ENCODE measurements at regions not wholly inside any gene's neighbourhood (a gene's known extent, or its start where the extent isn't known, plus 50 kb on each side); places are given as distances from the start of the nearest gene placed in this dataset.

DNA sequence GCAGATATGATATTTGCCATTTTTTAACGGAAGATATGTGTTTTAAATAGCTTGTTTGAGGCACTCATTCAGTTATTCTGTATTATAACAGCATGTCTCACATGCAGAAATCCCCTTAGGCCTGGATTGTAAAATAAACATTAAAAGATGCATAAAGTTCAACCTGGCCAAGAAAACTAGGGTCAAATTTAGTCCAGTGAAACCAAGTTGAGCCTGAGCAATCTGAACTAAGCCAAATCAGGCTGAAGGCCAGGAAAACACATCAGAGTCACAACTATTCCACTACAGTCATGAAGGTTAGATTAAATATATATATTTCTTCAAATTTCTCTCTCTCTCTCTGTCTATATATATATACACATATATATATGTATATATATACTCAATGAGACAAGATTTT is 504.8 kb downstream of the SLITRK1 start:
- H3K27me3 ChIP-seq (ENCODE audit: low read depth) = no peaks in the 10 kb centered on the region
- in situ Hi-C loops (cut with MboI; ENCODE audit: low sequenced_read_pairs) = no loop called here
- no peak overlapping the region for H3K4me3 ChIP-seq
- H3K4me1 ChIP-seq = peaks cover 4% of the 10 kb centered on the region
- DNase-seq (ENCODE audit: low spot score in 2 of 2) = no peak
- no peaks in the 10 kb centered on the region for H3K9me3 ChIP-seq
- H3K36me3 ChIP-seq (replicated peaks) = no peaks in the 10 kb centered on the region

DNA sequence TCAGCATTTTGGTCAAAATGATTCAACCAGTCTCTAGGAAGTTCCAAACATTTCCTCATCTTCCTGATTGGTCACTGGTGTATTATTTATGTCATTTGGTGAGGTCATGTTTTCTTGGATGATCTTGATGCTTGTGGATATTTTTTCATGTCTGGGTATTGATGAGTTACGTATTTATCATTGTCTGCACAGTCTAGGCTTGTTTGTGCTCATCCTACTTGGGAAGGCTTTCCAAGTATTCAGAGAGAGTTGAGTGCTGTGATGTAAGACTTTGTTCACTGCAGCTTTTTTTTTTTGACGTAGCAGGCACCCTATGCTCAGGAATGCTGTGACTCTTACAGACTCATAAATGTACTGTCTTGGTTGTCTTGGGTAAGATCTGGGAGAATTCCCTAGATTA is 509.5 kb downstream of the SLITRK1 start:
- no peaks in the 10 kb centered on the region for H3K27me3 ChIP-seq (ENCODE audit: low read depth)
- DNase-seq (ENCODE audit: low spot score in 2 of 2) = no peak
- H3K9me3 ChIP-seq = no peaks in the 10 kb centered on the region
- H3K36me3 ChIP-seq (replicated peaks) = no peaks in the 10 kb centered on the region
- H3K4me3 ChIP-seq = no peak overlapping the region
- H3K4me1 ChIP-seq = peaks cover 4% of the 10 kb centered on the region
- in situ Hi-C loops (cut with MboI; ENCODE audit: low sequenced_read_pairs) = no loop called here

DNA sequence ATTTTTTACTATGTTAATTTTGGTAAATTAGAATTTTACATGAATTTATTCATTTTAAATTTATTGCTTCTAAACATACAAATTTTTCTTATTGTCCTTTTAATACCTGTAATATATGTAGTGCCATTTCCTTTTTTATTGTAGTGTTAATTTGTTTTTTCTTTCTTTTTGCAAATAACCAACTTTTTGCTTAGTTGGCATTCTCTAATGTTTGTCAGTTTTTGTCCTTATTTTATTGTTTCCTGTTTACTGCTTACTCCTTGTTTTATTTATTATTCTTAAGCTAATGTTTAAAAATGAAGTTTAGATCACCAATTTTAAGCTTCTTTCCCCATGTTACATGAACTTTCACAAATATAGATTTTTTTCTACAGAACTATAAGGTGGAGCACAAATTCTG is 516.6 kb downstream of the SLITRK1 start:
- no peak for DNase-seq (ENCODE audit: low spot score in 2 of 2)

DNA sequence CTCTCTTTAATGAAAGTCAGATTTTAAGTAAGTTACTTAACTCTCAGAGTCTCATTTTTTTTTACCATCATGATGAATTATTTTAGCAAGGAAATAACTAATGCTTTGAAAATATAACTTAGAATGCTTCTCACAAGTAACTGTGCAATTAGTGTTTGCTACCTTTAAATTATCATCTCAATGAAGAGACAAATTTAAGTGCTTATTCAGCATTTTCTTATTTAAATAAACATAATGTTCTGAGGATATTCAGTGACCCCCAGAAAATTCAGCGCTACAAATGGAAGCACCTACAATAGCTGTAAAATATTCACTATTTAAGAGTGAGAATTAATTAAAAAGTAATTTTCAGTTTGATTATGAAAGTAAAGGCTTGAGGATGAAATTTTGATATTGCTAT is 527.2 kb downstream of the SLITRK1 start:
- in situ Hi-C loops (cut with MboI; ENCODE audit: low sequenced_read_pairs) = no loop called here
- DNase-seq (ENCODE audit: low spot score in 2 of 2) = no peak
- Histone ChIP-seq H3K27me3 (ENCODE audit: low read depth) (no peaks in the 10 kb centered on the region), H3K4me3 (no peak overlapping the region), H3K36me3 (replicated peaks) (no peaks in the 10 kb centered on the region), H3K9me3 (no peaks in the 10 kb centered on the region), H3K4me1 (no peaks in the 10 kb centered on the region)

More for the DNA sequence above, 516.6 kb downstream of the SLITRK1 start:
- in situ Hi-C loops (cut with MboI; ENCODE audit: low sequenced_read_pairs) = no loop called here
- H3K4me1 ChIP-seq = no peaks in the 10 kb centered on the region
- no peaks in the 10 kb centered on the region for H3K36me3 ChIP-seq (replicated peaks)
- H3K9me3 ChIP-seq = no peaks in the 10 kb centered on the region
- H3K4me3 ChIP-seq = no peak overlapping the region
- H3K27me3 ChIP-seq (ENCODE audit: low read depth) = no peaks in the 10 kb centered on the region

DNA sequence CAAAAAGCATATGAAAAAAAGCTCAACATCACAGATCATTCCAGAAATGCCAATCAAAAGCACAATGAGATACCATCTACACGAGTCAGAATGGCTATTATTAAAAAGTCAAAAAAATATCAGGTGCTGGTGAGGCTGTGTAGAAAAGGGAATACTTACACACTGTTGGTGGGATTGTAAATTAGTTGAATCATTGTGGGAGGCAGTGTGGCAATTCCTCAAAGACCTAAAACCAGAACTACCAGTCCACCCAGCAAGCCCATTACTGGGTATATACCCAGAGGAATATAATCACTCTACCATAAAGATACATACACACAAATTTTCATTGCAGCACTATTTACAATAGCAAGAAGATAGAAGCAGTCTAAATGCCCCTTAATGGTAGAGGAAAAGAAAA is 529.9 kb downstream of the SLITRK1 start:
- DNase-seq (ENCODE audit: low spot score in 2 of 2) = no peak
- Histone ChIP-seq H3K36me3 (replicated peaks) (no peaks in the 10 kb centered on the region), H3K9me3 (no peaks in the 10 kb centered on the region), H3K27me3 (ENCODE audit: low read depth) (no peaks in the 10 kb centered on the region), H3K4me1 (no peaks in the 10 kb centered on the region), H3K4me3 (no peak overlapping the region)
- in situ Hi-C loops (cut with MboI; ENCODE audit: low sequenced_read_pairs) = no loop called here

DNA sequence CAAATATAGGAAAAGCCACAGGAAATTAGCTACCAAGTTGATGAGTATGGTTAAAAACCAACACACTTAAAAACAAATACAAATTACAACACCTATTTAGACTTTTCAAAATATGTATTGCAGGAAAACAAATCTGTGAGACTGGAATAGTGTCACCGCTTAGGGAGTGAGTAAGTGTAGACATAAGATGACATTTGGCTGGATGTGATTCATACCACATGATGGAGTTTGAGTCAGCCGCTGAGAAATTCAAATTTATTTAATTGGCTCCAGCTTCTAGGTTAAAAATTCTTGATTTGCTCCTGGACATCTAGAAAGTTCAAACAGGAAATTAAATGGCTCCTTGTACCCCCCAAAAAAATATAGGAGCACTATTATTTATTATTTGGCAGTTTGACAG is 531.7 kb downstream of the SLITRK1 start:
- in situ Hi-C loops (cut with MboI; ENCODE audit: low sequenced_read_pairs) = no loop called here
- no peak for DNase-seq (ENCODE audit: low spot score in 2 of 2)
- H3K9me3 ChIP-seq = no peaks in the 10 kb centered on the region
- H3K36me3 ChIP-seq (replicated peaks) = no peaks in the 10 kb centered on the region
- H3K4me1 ChIP-seq = no peaks in the 10 kb centered on the region
- H3K27me3 ChIP-seq (ENCODE audit: low read depth) = no peaks in the 10 kb centered on the region
- H3K4me3 ChIP-seq = no peak overlapping the region

DNA sequence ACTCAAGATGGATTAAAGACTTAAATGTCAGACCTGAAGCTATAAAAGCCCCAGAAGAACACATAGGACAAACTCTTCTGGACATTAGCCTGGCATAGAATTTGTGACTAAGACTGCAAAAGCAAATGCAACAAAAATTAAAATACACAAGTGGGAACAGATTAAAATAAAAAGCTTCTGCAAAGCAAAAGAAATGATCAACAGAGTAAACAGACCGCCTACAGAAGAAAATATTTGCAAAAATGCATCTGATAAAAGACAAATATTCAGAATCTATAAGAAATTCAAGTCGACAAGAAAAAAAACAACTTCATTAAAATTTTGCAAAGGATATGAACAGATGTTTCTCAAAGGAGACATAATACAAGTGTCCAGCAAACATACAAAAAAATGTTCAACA is 537.8 kb downstream of the SLITRK1 start:
- Histone ChIP-seq H3K27me3 (ENCODE audit: low read depth) (no peaks in the 10 kb centered on the region), H3K4me3 (no peak overlapping the region), H3K9me3 (no peaks in the 10 kb centered on the region; the same call in 1 of the 2 replicates), H3K36me3 (replicated peaks) (no peaks in the 10 kb centered on the region), H3K4me1 (no peaks in the 10 kb centered on the region)
- in situ Hi-C loops (cut with MboI; ENCODE audit: low sequenced_read_pairs) = no loop called here
- DNase-seq (ENCODE audit: low spot score in 2 of 2) = no peak

DNA sequence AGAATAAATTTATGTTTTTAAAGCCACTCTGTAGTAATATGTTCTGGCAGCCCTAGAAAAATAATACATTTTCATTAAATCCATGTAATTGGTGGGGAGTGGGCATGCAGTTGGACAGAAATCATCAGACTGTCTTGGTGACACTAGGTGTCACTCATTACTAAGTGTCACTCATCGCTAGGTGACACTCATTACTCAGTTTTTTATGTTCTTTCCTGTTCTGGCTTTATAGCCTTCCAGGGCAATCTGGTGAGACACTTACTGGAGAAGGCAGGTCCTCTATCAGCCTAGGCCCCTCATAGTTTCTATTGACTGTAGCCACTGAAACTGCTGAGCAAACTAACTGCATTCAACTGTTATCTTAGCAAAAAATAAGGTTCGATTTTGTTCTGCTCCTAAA is 542.1 kb downstream of the SLITRK1 start:
- in situ Hi-C loops (cut with MboI; ENCODE audit: low sequenced_read_pairs) = no loop called here
- Histone ChIP-seq H3K27me3 (ENCODE audit: low read depth) (no peaks in the 10 kb centered on the region), H3K4me3 (no peak overlapping the region), H3K36me3 (replicated peaks) (no peaks in the 10 kb centered on the region), H3K9me3 (no peaks in the 10 kb centered on the region; the same call in 1 of the 2 replicates), H3K4me1 (no peaks in the 10 kb centered on the region)
- no peak for DNase-seq (ENCODE audit: low spot score in 2 of 2)

DNA sequence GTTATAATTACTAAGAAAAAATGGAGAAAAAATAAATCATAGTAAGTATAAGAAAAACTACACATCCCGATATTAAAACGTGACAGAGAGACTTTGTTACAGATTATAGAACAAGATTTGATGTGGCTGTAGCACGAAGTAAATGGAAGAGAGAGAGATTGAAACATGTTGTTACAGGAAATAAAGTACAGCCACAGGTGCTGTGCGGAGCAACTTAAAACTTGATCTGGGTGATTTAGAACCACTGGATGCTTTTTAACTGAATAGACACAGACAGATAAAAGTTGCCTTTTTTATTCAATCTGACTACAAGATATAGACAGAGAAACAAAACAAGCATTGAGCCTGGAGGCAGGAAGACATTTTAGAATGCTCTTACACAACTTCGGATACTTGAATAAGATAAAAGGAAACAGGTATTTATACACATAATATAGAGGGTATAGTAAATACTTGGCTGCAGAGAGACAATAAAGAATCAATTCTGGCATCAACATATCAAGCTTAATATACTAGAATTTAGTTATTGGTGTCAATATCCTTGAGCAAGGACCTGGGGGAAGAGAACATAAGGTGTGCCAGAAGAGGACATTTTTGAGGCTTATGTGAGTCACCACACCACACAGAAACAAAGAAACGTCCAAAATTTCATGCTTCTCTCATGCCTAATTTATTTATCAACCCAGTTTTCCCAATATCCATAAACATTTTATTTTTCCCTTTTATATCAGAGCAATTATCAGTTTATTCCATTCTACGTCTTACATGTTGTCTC is 548.5 kb downstream of the SLITRK1 start:
- DNase-seq (ENCODE audit: low spot score in 2 of 2) = no peak
- in situ Hi-C loops (cut with MboI; ENCODE audit: low sequenced_read_pairs) = no loop called here
- Histone ChIP-seq H3K27me3 (ENCODE audit: low read depth) (no peaks in the 10 kb centered on the region), H3K4me3 (no peak overlapping the region), H3K9me3 (no peaks in the 10 kb centered on the region), H3K4me1 (no peaks in the 10 kb centered on the region), H3K36me3 (replicated peaks) (no peaks in the 10 kb centered on the region)

DNA sequence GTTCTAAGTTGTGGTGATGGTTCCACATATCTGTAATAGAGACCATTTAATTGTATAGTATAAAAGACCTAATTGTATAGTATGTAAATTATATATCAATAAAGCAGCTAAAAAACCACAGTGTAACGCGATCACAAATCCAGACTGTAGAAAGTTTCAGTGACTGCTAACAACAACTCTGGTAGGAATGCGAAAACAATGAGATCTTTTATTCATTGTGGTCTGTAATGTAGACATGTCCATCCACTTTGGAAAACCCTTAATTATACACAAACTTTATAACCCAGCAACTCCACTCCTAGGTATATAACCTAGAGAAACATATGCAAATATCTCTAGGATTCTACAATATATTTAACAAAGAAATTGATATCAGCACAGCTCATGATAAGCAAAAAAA is 549.5 kb downstream of the SLITRK1 start:
- Histone ChIP-seq H3K9me3 (no peaks in the 10 kb centered on the region), H3K27me3 (ENCODE audit: low read depth) (no peaks in the 10 kb centered on the region), H3K4me1 (no peaks in the 10 kb centered on the region), H3K4me3 (no peak overlapping the region), H3K36me3 (replicated peaks) (no peaks in the 10 kb centered on the region)
- in situ Hi-C loops (cut with MboI; ENCODE audit: low sequenced_read_pairs) = no loop called here
- DNase-seq (ENCODE audit: low spot score in 2 of 2) = no peak

DNA sequence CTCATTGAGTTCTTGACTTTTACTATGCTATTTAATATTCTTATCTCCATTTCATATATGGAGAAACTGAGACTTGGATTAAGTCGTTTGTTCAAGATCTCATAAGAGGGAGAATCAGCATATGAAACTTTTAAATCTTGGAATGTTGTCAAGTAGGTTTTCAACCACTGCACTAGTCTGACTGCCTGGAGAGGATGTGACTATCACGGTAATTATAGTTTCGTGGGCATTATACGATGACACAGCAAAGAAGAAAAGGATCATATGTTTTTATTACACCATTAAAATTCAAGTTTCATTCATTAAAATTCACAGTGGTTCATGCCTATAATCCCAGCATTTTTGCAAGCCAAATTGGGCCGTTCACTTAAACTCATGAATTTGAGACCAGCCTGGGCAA is 555.2 kb downstream of the SLITRK1 start:
- in situ Hi-C loops (cut with MboI; ENCODE audit: low sequenced_read_pairs) = no loop called here
- Histone ChIP-seq H3K4me1 (peaks cover 3% of the 10 kb centered on the region; the same call in 1 of the 2 replicates), H3K9me3 (no peaks in the 10 kb centered on the region), H3K36me3 (replicated peaks) (no peaks in the 10 kb centered on the region), H3K27me3 (ENCODE audit: low read depth) (no peaks in the 10 kb centered on the region), H3K4me3 (no peak overlapping the region)
- no peak for DNase-seq (ENCODE audit: low spot score in 2 of 2)

DNA sequence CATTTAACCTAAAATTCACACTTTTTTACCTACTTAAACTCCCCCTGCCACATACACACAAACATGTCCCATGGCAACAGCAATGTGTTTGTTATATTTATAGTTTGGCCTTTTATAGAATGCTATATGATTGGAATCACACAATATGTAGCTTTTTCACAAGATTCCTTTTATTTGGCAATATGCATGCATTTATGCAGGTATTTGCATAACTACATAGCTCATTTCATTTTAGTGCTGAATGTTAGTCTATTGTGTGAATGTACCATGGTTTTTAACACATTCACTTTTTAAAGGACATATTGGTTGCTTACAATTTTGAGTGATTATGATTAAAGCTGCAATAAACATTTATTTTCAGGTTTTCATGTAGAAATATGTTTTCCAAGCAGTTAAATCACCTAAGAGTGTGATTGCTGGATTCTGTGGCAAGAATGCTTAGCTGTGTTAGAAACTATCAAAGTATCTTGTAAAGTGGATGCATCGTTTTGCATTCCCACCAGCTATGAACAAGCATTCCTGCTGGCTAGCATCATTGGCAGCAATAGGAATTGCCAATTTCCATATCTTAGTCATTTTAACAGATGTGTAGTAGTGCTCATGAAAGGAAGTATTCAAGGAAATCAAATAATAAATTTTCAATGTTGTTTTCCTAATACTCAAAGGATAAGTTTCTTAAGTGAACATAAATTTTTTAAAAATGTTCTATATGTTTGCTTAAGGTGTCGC is 557.0 kb downstream of the SLITRK1 start:
- Histone ChIP-seq H3K4me3 (no peak overlapping the region), H3K9me3 (no peaks in the 10 kb centered on the region), H3K4me1 (peaks cover 4% of the 10 kb centered on the region; the same call in 1 of the 2 replicates), H3K27me3 (ENCODE audit: low read depth) (no peaks in the 10 kb centered on the region), H3K36me3 (replicated peaks) (no peaks in the 10 kb centered on the region)
- in situ Hi-C loops (cut with MboI; ENCODE audit: low sequenced_read_pairs) = no loop called here
- DNase-seq (ENCODE audit: low spot score in 2 of 2) = no peak

DNA sequence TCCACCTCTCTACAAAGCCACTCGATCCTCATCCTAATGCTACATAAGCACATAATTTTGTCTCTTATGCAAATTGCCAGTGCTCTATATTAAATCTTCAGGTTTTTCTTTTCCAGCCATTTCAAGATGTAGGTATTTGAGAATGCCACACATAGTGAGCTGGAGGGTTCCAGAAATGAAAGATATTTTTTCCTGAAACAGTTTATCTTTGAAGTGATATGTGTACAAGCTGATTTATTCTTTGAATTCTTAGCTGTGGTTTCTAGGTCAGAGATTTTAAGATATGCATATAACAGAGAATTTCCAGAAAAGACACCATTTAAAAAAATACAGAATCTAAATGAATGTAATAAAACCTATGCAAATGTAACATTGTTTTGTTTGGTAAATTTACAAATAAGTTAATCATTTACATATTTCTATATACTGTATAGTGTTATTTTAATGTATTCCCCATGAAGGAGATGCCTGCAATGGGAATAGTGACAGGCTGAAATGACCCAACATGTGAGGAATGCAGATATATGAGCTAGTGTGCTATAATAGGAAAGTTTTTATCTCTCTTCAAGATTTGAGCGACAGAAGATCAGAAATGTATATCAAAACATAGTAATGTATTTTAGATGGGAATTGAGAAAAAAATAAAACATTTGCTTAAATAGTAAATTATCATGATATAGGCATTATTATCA is 570.2 kb downstream of the SLITRK1 start:
- no peaks in the 10 kb centered on the region for H3K36me3 ChIP-seq (replicated peaks)
- H3K4me3 ChIP-seq = no peak overlapping the region
- H3K4me1 ChIP-seq = no peaks in the 10 kb centered on the region
- in situ Hi-C loops (cut with MboI; ENCODE audit: low sequenced_read_pairs) = no loop called here
- H3K9me3 ChIP-seq = no peaks in the 10 kb centered on the region
- no peak for DNase-seq (ENCODE audit: low spot score in 2 of 2)
- no peaks in the 10 kb centered on the region for H3K27me3 ChIP-seq (ENCODE audit: low read depth)

DNA sequence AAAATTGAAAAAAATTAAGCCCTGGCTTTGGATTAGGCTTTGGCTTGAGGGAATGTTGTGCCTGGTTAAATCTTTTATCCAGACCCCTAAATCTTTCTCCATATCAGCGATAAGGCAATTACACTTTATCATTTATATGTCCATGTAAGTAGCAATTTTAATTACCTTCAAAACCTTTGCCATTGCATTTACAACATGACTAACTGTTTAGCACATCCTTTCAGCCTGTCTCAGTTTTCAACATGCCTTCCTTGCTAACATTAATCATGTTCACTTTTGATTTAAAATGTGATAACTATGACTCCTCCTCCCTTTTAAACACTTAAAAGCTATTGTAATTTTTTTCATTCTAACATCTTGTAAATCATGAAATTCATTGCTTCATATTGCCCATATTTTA is 583.7 kb downstream of the SLITRK1 start:
- in situ Hi-C loops (cut with MboI; ENCODE audit: low sequenced_read_pairs) = no loop called here
- Histone ChIP-seq H3K36me3 (replicated peaks) (no peaks in the 10 kb centered on the region), H3K27me3 (ENCODE audit: low read depth) (no peaks in the 10 kb centered on the region), H3K4me1 (no peaks in the 10 kb centered on the region), H3K4me3 (no peak overlapping the region), H3K9me3 (no peaks in the 10 kb centered on the region)
- no peak for DNase-seq (ENCODE audit: low spot score in 2 of 2)

Data from HAP-1 (cell line).